Esophagus squamous epithelium (tissue), 4 donors: ENCODE measurements at regions not wholly inside any gene's neighbourhood (a gene's known extent, or its start where the extent isn't known, plus 50 kb on each side); places are given as distances from the start of the nearest gene placed in this dataset.

Experiments
- CTCF ChIP-seq, 6 experiments: fragments of 450-650 bp in 4 of 6; fragments of 200-600 bp in 2 of 6; sonication (generic) in 2 of 6; IDR thresholded peaks; one replicate each; pipeline ENCODE4 v1.5.1; 2016 to 2019; ENCODE audit warnings: antibody characterized with exemption in 6 of 6, mild to moderate bottlenecking in 4 of 6, moderate library complexity in 4 of 6
- POLR2A ChIP-seq, 4 donors: fragments of 450-650 bp; IDR thresholded peaks; one replicate each; pipeline ENCODE4 v1.6.1; 2017; ENCODE audit warnings: antibody characterized with exemption in 4 of 4, mild to moderate bottlenecking in 4 of 4, moderate library complexity in 3 of 4

GRCh38 chr15:66843581-66843980 lies 141.5 kb downstream of the SMAD6 start:
- no peak for TF ChIP-seq CTCF (IDR thresholded peaks at IDR 0.05)
- no peak for TF ChIP-seq POLR2A (IDR thresholded peaks at IDR 0.05)
